ENCODE measurements at regions not wholly inside any gene's neighbourhood (a gene's known extent, or its start where the extent isn't known, plus 50 kb on each side); places are given as distances from the start of the nearest gene placed in this dataset.

DNA sequence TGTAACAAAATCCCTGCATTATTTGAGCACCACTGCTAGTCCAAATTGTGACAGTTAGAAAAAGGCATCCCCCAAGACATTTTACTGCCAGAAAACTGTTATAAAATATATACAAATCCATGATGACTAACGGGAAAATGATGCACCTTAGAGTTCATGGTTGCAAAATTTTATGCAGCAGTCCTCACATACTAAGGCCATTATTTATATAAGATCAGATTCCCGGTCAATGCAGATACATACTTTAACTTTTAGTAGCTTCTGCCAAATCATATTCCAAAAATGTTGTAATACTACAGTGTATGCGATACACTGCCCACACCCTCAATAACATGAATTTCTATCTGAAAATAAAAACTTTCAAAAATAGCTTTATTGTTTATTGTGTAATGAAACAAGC lies 239.9 kb upstream of the ZNF32 start:
- no peak for DNase-seq

DNA sequence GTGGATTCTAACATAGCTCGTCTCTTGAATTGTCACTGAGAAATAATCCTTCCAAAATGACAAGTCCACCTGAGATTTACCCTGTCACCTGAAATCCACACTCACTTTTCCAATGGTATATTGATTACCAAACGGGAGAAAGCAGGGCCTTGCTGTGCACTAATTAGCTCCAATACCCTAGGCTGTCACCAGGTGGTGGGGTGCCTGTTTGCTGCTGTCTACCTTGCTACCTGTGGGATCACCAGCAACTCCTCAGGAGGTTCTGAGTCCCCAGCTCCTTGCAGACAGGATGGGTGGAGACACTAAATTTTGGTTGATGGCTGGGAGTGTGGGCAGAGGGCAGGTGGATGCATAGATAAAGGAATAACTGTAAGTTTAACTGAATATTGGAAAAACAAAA lies 237.2 kb upstream of the ZNF32 start:
- DNase-seq = no peak

DNA sequence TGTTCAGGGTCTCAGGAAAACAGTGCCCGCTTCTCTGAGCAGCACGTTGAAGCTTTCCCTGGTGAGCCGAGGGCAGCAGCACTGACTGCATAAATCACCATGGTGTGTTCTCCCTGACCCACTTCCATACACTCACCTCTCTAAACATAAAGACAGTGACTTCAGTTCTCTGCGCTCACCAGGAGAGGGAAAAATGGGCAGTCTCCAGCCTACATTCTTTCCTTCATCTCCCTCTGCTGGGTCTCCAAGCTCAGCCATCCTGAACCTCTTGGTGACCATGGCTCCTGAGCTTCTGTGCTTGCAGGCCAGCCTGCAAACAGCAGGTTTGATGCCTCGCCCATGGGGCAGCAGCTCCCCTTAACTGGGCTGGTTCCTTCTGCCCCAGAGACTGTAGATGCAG lies 236.6 kb upstream of the ZNF32 start:
- DNase-seq = no peak

DNA sequence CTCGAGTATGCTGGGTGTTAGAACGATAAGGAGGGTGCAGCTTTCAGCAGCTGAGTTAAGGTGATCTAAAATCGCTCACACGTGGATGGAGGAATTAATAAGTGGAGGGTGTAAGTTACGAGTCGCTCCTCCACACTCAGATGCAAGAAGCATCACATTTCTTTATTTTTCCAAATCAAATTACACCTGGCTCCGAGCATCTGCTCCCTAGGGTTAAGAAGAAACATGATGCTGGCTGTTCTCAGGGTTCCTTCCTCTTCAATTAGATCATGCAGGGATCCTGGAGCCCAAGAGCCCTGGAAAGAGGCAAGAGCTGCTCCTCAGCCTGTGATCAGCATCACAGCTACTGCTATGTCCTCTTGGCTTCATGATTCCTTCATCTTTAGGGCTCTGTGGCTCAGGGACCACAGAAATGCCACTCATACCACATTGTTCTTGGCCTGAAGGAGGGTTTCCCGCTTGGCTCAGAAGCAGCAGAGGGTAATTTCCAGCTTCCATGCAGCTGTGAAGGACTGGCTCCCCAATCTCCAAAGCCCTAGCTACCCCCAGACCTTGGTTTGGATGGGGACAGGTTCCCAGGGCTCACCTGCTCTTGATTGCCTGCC lies 235.9 kb upstream of the ZNF32 start:
- no peak for DNase-seq

DNA sequence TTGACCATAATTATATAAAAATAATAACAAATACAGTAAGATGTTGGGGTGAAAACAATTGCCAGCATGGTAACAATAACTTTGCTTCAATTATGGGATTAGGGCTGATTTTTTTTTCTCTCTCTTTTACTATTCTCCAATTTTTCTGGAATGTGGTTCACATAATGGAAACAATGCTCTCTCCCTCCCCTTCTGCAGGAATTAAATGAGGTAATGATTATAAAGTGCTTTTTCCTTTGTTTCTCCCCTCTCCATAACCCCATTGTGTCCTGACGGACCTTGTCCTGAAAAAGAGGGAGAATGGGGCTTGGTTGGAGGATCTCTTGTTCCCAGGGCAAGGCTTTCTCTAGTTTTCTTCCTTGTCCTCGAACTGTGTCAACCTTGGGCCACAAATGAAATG lies 234.0 kb upstream of the ZNF32 start:
- no peak for DNase-seq

DNA sequence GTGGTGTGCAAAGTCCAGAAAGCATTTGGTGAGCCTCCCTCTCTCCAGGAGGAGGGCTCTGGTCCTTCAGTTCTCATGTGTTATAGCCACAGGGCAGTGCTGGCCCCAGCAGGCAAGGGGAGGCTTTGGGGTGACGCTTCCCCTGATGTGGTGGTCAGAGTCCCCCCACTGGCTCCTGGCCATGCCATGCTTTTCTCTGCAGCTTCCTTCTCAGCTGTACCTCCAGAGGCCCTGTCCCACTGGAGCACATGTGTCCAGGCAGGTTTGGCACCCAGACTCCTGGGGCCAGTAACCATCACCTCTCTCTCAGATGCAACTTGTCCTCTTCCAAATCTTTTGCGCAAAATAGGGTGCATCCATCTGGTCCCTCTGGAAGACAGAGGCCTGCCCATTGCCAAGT lies 233.0 kb upstream of the ZNF32 start:
- DNase-seq = no peak

DNA sequence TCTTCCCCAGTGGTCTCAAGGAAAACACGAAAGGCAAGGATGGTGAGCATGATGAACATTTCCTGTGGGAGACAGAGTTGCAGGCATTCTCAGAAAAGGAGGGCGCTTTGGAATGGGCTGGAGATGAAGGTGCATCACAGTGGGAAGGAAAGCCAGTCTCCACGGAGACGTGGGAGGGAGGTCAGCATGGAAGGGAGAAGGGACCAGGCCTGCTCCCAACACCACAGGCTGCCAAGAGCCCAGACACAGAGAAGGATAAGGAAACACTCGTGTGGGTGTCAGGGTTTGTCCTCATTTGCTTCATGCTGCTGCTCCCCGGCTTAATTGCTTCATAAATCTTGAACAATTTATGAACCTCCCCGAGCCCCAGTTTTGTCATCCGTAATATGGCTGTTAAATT lies 231.5 kb upstream of the ZNF32 start:
- DNase-seq = no peak

DNA sequence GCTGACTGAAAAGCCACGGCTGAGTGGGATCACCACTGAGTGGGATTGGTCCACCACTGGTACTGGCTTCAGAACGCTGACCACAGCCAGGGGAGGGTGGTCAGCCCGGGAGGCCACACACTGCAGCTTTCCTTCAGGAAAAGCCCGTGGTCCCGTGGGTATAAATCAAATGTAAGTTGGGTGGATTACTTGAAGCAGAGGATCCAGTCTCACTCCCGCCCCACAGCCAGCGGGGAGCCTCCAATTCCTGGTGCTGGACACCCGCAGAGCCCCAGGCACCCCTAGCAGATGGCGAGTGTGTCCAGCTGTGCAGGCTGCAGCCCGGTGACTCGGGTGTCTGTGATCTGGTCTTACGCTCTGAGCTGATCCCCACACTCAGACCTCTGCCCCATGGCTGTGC lies 231.1 kb upstream of the ZNF32 start:
- DNase-seq = no peak

DNA sequence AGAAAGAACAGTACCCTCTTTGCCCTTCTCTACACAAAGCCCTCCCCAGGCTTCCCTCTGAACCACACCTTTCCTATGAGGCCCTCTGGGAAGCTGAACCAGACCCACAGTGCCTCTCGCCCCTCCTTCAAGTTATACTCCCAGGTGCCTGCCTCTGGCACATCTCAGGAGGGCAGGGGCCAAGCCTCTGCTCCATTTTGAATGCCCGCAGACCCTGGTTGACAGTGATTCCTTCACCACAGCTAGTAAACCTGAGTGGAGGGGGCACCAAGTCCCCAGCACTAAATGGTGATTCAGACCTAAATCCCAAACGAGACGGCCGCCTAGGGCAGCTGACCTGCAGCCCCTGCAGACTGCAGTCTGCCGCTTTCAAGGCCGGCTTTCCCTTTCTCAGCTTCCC lies 230.5 kb upstream of the ZNF32 start:
- DNase-seq = no peak

DNA sequence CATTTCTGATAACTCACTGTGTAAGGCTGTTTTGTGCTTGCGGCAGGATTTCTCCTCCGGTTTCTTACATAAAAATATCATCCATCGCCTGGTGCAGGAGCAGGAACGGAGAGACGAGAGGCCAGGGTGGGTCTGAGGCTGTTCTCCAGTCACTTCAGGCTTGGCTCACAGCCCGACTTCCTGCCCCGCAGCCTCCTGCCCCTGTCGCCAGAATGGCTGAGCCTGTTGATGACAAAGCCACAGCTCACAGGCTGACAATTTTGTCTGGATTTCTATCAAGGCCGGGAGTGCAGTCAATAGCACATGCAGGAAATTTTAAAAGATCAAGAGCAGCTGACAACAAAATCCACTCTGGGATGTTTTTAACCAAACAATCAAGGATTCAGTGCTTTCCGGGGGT lies 229.7 kb upstream of the ZNF32 start:
- no peak for DNase-seq

DNA sequence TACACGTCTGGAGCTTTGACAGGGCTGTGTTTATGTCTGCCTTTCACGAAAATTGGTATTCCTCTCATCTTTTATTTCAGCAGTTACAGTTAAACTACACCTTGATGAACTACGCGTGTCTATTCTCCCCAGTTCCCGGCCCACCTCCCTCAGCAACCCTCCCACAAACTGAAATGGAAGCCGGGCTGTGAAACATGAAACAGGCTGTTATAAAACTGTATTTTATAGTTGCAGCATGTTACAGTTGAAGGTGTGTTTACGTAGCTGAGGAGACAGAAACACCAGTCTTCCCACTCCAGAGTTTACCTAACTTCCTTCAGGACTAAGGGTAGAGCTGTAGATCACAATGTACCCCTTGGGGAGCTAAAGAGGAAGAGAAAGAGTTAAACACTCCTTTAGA lies 228.3 kb upstream of the ZNF32 start:
- DNase-seq = no peak

DNA sequence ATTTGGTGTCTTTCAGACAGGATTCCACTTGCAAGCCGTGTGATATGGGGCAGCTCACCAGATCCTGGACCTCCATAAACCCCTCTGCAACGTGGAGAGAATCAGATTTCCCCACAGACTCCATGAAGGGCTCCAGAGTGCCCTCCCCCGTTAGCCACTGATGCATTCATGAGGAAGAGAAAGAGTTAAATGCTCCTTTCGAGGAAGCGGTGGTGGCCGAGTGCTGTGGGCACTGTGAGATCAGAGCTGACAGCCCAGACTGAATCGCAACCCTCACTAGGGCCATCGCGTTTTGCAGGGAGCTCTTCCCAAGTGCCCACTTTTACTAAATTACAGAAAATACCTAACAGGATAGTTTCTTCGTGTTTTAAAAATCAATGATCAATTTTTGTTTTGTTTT lies 226.3 kb upstream of the ZNF32 start:
- DNase-seq = no peak

DNA sequence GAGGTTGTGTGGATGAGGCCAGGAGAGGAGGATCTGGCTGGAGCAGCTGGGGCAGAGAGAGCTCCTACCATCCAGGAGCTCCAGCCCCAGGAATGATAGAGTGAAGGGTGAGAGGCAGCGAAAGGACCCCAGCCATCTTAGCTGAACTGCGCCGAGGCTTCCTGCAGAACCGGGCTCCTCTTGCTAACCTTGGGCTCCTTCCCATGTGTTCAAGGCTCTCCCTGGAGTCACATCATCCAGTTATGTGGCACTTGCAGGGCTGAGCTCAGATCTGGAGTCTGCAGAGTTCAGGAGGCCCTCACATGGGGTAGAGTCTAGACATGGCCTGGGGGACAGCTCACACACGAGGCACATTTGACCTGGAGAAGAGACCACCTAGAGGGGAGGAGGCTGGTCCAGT lies 225.0 kb upstream of the ZNF32 start:
- DNase-seq = no peak

DNA sequence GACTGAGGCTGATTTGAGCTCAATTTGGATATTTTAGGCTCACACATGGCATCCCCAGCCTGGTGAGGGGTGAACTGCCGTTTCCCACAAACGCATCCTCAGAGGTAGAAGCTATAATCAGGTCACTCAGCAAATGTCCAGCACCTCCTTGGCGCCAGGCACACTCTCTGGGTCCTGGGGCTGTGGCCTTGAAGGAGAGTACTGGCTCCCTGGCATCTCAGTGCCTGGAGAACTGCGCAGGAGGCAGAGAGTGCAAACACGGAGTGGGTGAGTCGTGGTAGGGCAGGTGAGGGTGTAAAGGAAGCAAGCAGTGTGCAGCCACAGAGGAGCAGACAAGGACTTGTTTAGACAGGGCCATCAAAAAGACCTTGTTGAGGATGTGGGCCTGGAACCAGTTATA lies 224.0 kb upstream of the ZNF32 start:
- DNase-seq = no peak

DNA sequence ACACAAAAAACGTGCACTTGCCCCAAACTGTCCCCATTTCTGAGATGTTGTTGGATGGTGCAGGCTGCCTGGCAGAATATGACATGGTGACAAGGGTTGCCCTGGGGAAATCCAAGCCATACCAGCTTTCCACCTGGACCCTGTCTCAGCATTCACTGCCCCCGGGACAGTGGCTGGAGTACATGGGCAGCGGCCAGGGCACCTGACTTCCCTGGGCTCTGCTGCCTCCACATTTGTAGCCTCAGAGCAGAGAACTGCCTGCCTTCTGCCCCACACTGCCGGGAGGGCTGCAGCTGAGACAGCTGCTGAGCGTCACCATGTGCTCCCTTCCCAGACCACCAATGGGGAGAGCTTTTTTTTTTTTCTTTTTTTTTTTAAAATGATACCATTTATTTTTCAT lies 222.9 kb upstream of the ZNF32 start:
- DNase-seq = no peak

DNA sequence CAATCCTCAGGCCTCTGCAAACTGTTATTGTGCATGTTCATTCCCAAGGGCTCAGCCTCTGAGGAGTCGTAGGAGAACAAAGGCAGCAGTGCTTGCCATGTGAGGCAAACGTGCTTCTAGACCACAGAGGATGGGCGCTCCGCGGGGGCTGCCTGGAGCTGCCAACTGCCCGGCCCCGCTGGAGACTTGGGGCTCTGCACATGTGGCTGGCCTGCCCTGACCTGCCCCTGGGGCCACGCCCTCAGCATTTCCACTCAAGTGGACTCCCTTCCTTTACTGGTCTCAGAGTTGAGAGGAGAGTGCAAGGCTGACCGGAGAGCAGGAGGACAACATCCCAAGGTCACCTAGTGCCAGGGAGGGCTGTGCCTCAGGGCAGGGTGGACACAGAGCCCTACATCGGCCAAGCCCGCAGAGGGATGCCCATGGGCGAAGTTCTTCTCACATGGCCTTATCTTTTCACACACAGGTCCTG lies 222.3 kb upstream of the ZNF32 start:
- no peak for DNase-seq

DNA sequence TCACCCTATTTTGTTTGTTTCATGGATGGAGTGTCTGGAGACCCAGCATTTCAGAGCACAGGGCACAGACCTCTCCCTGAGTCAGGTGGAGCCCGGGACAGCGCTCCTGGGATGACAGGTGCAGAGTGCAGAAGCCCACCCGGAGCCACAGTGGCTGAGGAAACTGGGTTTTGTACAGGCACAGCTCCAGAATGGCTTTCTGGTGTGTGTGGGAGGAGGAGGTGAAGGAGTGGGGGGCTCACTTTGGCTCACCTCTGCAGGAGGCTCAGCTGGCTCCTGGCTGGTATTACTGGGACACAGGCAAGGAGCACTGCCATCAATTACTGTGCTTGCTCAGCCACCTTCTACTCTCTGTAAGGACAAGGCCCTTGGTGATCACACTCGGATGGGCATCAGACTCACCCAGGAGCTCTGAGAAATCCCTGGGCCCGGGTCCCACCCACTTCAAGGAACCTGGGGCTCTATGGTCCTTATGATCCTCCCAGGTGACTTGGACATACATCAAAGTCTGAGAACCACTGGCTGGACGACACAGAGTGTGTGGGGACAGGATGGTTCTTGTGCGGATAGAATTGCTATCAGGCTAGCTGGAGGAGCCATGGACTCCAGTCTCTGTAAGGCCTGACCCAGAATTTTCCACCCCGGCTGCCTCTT lies 221.1 kb upstream of the ZNF32 start:
- DNase-seq = no peak

DNA sequence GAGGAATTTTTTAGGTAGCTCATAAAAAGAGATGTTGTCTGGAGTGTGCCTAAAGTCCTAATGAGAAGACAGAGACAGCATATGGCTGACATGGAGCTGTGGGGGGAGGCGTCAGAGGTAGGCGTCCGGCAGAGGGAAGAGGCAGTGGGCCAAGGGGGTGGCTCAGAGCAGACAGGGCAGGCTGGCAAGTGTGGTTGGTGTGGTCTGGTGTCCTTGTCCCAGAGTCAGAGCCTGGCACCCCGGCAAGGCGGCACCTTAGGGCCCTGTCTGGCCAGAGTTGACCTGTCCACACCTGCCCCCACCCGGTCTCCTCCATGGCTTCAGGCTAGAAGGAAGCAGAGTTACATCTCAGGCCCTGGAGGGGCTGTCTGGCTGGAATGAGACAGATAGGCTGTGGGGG lies 220.3 kb upstream of the ZNF32 start:
- no peak for DNase-seq

DNA sequence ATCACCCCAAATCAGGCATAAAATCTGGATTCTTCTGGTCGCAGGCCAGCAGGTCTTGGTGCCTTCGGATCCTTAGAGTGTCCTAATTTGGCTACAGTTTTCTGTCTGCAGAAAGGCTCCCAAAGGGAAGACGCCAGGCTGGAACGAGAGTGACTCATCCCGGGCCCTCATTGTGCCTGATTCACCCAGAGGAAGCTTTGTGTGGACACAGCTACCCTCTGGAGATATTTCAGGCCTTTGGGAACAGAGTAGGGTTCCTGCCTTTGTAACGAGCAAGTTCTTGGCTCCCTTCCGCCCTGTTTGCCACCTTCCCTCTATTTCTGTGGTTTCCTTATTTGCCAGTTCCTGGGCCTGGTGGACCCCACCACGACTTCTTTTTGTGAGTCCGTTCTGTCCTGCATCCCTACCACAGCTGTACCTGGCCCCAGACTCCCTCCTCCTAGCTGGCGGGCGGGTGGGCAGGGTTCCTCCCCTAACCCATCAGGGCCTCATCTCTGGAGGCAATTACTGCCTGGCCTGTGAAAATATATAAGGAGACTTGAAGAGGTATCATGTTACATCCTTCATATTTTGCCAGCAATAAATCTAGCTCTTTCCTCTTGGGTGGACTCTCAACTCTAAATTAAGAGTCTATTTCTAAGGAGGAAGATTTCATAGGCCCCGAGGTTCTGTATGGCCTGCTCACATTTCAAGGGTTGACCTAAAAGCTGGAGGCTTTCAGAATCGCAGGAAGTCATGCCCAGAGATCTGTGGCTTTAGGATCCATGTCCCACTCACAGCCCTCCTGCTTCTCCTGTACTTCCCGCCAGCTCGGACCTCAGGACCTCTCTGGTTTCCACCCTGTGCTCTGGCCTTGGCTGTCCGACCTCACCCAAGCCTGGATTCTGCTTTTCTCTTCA lies 219.2 kb upstream of the ZNF32 start:
- no peak for DNase-seq

DNA sequence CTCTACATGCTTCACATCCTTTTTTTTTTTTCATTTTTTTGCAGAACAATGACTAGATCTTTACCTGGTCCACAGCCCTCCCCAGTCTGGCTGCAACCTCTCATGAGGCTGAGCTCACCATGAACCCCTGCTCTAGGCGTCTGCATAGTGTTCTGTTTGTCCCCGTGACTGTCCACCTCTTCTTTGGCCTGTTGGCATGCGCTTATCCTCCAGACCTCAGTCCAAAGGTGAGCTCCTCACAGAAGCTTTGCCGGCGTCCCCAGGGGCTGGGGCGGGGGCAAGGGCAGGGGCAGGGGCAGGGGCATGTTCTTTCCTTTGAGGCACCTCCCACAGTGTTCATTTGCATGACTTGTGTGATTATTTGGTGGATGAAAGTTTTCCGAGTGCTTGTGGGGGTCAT lies 218.4 kb upstream of the ZNF32 start:
- DNase-seq = no peak

DNA sequence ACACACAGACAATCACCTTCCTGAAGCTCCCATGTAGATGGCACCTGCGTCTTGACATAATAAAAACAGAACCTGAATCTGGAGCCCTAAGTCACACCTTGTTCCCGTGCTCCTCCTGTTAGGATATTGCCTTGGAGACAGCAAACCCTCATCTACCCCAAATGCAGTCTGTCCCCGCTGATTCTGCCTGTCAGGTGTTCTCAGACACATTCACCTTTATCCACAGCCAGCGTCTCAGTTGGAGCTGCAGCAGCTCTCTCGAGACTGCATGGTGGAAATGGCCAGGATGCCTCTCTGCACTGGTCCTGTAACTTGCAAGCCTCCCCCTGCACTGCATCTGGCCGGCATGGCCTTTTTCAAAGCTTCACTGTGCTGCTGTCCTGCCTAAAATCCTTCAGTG lies 218.0 kb upstream of the ZNF32 start:
- no peak for DNase-seq

DNA sequence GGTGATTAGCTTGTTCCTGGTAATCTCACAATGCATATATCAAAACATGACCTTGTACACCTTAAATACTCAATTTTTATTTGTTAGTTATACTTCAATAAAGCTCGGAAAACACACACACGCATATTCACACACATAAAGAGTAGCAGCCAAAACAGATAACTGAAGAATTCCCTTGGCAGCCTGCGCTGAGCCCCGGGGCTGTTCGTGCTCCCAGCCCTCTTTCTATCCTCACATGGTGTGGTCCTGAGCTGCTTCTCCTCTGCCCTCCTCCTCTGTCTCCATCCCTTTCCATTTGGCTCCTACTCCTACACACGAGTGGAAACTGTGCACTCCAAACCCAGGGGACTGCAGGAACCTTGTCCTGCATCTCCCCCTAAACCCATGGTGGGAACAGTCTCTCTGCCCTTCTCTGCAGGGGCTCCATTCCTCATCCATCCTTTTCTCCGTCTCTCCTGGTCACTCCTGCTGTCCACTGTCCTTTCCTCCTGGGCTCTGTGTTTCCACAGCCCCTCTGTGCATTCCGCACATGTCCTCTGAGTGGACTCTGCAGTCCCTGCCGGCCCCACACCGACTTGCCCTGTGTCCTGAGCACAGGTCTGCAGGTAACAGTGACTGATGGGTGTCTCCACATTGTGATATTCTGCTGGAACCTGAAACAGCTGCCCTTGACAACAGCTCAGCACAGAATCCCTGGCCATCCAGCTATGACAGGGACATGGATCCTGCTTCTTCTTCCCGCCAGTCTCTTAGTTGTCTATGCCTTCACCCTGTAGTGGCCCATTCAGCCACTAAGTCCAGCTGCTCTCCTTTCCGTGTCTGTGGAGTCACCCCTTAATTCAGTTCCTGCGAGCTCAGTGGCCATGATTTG lies 216.8 kb upstream of the ZNF32 start:
- DNase-seq = no peak

DNA sequence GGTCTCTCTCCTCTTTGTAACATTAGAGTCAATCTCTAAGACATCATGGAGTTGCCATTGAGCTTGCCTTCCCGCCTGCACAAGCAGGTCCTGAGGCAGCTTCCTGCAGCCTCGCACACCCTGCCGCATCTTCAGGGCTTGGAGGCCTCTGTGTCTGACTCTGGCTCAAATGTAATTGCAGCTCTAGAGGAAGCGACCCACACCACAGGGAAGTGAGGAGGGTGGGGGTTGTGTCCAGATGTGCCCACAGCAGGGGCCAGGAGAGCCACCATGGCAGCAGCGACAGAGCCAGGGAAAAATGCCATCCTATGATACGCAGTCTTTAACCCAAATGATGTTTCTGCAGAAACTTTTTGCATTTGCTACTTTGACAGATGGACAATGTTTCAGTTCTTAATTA lies 216.0 kb upstream of the ZNF32 start:
- DNase-seq = no peak

Data from NCI-H1694 (cell line).